ENCODE measurements at regions not wholly inside any gene's neighbourhood (a gene's known extent, or its start where the extent isn't known, plus 50 kb on each side); places are given as distances from the start of the nearest gene placed in this dataset.

- Histone ChIP-seq H3K27me3 (ENCODE audit: insufficient read depth) (no peaks in the 10 kb centered on the region), H2AFZ (ENCODE audit: low read depth) (peak overlapping the region; percentile 52; the same call in 1 of the 2 replicates), H3K4me3 (ENCODE audit: low read depth in 2 of 2, low read length in 1 of 2) (no peak overlapping the region), H3K9ac (peak overlapping the region; percentile 4; the same call in 1 of the 2 replicates), H3F3A (replicated peaks; ENCODE audit: insufficient read depth) (peaks cover 31% of the 10 kb centered on the region), H3K9me3 (no peaks in the 10 kb centered on the region), H3K4me2 (peak overlapping the region; percentile 51; the same call in 1 of the 2 replicates), H3K9me2 (no peaks in the 10 kb centered on the region), H3K4me1 (ENCODE audit: control insufficient read depth in 1 of 2, insufficient read depth in 2 of 2, low read depth in 1 of 2, low read length in 1 of 2) (peaks cover 5 to 18% of the 10 kb centered on the region in 2 experiments), H3K27ac (ENCODE audit: low read depth in 2 of 2, low read length in 1 of 2) (peak overlapping the region; percentile 73 to 76; a peak in 3 of 4 replicates), H3K79me2 (ENCODE audit: insufficient read depth) (no peaks in the 10 kb centered on the region), H3K36me3 (replicated peaks in 1 of 2; ENCODE audit: control insufficient read depth in 1 of 2, insufficient read depth in 2 of 2, low read length in 1 of 2) (peaks cover 0 to 3% of the 10 kb centered on the region in 2 experiments), H4K20me1 (ENCODE audit: insufficient read depth) (no peaks in the 10 kb centered on the region)
- ChIA-PET POLR2A (no interaction called here), CTCF (interaction anchor here (0.7 kb wide), 1 partner anchor 24 kb away, joined by 3 read pairs; no protein-coding TSS in a partner anchor)
- no peak for DNase-seq
- 0% methylated on average over 1 of the region's 1 CpG for WGBS (ENCODE audit: low lambda C conversion rate)
- TF ChIP-seq NRF1 (IDR thresholded peaks at IDR 0.05; ENCODE audit: low read depth, low read length) (no peak), FOXJ3 (CRISPR knock-in tag; IDR thresholded peaks at IDR 0.05) (no peak), MEF2A (IDR thresholded peaks at IDR 0.05; ENCODE audit: borderline replicate concordance, low read depth) (peak; percentile 55; the same call in 1 of the 2 replicates), FOSL2 (IDR thresholded peaks at IDR 0.05; ENCODE audit: borderline replicate concordance, low read depth) (peak; percentile 97), YY1 (IDR thresholded peaks at IDR 0.05; ENCODE audit: low read depth) (0 out of 2 replicates have a peak, but pooled peaks have one; percentile 52), POLR2AphosphoS5 (IDR thresholded peaks at IDR 0.05; ENCODE audit: low read depth, low read length) (peak; percentile 90), PBX3 (IDR thresholded peaks at IDR 0.05) (peak; percentile 90), CTCF (IDR thresholded peaks at IDR 0.05) (no peak), RCOR1 (IDR thresholded peaks at IDR 0.05; ENCODE audit: low read length) (no peak), SMC3 (IDR thresholded peaks at IDR 0.05; ENCODE audit: low read depth, low read length) (no peak), MXI1 (IDR thresholded peaks at IDR 0.05; ENCODE audit: low read depth, low read length) (no peak), RAD21 (IDR thresholded peaks at IDR 0.05; ENCODE audit: low read length) (no peak), TCF12 (IDR thresholded peaks at IDR 0.05) (peak; percentile 99), RXRA (IDR thresholded peaks at IDR 0.05; ENCODE audit: borderline replicate concordance, low read depth) (peak; percentile 61; the same call in 1 of the 2 replicates), MAX (IDR thresholded peaks at IDR 0.05; ENCODE audit: low read depth) (peak; percentile 51; the same call in 1 of the 2 replicates), TEAD4 (IDR thresholded peaks at IDR 0.05; ENCODE audit: borderline replicate concordance, insufficient read depth) (peak; percentile 80), TAF1 (IDR thresholded peaks at IDR 0.05; ENCODE audit: borderline replicate concordance, low read depth, low read length) (no peak), EP300 (IDR thresholded peaks at IDR 0.05; ENCODE audit: borderline replicate concordance in 1 of 2, low read depth in 1 of 2, low read length in 1 of 2) (peak in 1 of 2 experiments; percentile 86; a peak in 2 of 4 replicates), GABPA (IDR thresholded peaks at IDR 0.05; ENCODE audit: low read depth) (no peak), CHD2 (IDR thresholded peaks at IDR 0.05; ENCODE audit: low read length, partially characterized antibody) (no peak), IRF3 (IDR thresholded peaks at IDR 0.05; ENCODE audit: low read depth, low read length) (no peak), JUND (IDR thresholded peaks at IDR 0.05) (peak; percentile 94), ZBTB33 (IDR thresholded peaks at IDR 0.05; ENCODE audit: borderline replicate concordance, low read depth) (peak; percentile 63; the same call in 1 of the 2 replicates), GATA2 (CRISPR knock-in tag; IDR thresholded peaks at IDR 0.05) (no peak), RFX5 (IDR thresholded peaks at IDR 0.05; ENCODE audit: low read length) (no peak), USF2 (IDR thresholded peaks at IDR 0.05; ENCODE audit: borderline replicate concordance, low read depth, low read length) (no peak), FOXM1 (IDR thresholded peaks at IDR 0.05; ENCODE audit: low read depth) (0 out of 2 replicates have a peak, but pooled peaks have one; percentile 49), NFIC (IDR thresholded peaks at IDR 0.05; ENCODE audit: borderline replicate concordance) (peak; percentile 76)
Observed at GRCh38 chr2:63790906-63791305, 50.8 kb upstream of the UGP2 start.

Data from SK-N-SH (cell line).